GM06990 (cell line): ENCODE measurements at regions not wholly inside any gene's neighbourhood (a gene's known extent, or its start where the extent isn't known, plus 50 kb on each side); places are given as distances from the start of the nearest gene placed in this dataset.
A peak's percentile ranks its signal among the peaks of the same experiment; 100 is the strongest.
"Not testable (repeated sequence)": the region's sequence is repeated elsewhere in the genome, so short reads cannot be mapped to it uniquely, and the experiment has no call there.

Experiments used
- DNase-seq: peaks from one replicate; pipeline ENCODE4 v3.0.0-alpha.2; 2011; ENCODE audit not compliant: insufficient read length; ENCODE audit errors: extremely low read depth
- H3K27me3 ChIP-seq: replicated peaks from 2 replicates; pipeline ENCODE4 v1.6.0; 2011; ENCODE audit warnings: low read length; ENCODE audit not compliant: control insufficient read depth, insufficient read depth
- H3K36me3 ChIP-seq: 2 replicates; pipeline ENCODE4 v1.5.1; 2011; ENCODE audit warnings: low read length; ENCODE audit not compliant: control insufficient read depth, insufficient read depth
- H3K4me3 ChIP-seq: replicated peaks from 2 replicates; pipeline ENCODE4 v1.5.1; 2011; ENCODE audit warnings: low read depth, mild to moderate bottlenecking, control low read depth, low read length
- TF ChIP-seq, protein P1 (sequence below): IDR thresholded peaks from 2 replicates; pipeline ENCODE4 v1.5.1; 2011; ENCODE audit warnings: low read length, control low read depth, mild to moderate bottlenecking, inconsistent platforms; ENCODE audit not compliant: insufficient read depth, poor library complexity, severe bottlenecking

DNA sequence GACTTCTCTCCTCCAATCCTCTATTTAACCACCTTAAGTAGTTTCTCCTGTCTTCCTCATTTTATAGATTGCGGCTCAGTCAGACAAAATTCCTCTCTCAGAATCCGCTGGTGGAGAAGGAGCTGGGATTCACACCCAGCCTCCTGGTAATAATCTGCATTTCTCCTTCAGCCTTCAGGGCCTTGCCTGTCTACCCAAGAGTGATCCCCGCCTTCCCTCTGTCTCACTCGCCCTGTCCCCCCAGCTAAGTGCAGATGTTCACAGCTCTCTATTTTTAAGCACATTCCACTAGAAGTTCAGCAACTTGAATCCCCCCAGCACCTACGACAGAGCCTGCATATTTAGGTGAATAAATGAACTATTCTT is 212.5 kb upstream of the HAAO start:
- Histone ChIP-seq H3K36me3 (no peaks in the 10 kb centered on the region), H3K4me3 (no peak overlapping the region), H3K27me3 (no peaks in the 10 kb centered on the region)
- TF ChIP-seq, protein P1, sequence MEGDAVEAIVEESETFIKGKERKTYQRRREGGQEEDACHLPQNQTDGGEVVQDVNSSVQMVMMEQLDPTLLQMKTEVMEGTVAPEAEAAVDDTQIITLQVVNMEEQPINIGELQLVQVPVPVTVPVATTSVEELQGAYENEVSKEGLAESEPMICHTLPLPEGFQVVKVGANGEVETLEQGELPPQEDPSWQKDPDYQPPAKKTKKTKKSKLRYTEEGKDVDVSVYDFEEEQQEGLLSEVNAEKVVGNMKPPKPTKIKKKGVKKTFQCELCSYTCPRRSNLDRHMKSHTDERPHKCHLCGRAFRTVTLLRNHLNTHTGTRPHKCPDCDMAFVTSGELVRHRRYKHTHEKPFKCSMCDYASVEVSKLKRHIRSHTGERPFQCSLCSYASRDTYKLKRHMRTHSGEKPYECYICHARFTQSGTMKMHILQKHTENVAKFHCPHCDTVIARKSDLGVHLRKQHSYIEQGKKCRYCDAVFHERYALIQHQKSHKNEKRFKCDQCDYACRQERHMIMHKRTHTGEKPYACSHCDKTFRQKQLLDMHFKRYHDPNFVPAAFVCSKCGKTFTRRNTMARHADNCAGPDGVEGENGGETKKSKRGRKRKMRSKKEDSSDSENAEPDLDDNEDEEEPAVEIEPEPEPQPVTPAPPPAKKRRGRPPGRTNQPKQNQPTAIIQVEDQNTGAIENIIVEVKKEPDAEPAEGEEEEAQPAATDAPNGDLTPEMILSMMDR = no peak
- no peak for DNase-seq

DNA sequence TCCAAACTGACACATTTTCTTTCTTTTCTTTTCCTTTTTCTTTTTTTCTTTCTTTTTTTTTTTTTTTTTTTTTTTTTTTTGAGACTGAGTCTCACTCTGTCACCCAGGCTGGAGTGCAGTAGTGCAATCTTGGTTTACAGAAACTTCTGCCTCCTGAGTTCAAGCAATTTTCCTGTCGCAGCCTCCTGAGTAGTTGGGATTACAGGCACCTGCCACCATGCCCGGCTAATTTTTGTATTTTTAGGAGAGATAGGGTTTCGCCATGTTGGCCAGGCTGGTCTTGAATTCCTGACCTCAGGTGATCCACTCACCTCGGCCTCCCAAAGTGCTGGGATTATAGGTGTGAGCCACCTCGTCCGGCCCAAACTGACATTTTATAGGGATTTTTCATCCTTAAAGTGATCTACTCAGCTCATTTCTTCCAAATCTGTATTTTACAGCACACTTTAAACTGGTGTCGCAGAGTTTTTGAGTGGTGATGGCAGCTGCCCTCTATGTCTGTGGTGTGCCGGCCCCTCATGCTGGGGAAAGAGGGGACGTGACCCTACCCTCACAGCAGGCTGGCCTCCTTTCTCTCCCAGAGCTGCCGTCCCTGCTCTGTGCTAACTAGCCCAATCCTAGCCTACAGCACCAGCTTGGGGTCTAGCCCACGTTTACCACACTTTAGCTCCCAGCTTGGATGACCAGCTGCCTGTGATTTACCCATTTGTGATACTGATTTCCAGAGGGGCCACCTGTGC is 211.9 kb upstream of the HAAO start:
- H3K4me3 ChIP-seq, H3K27me3 ChIP-seq, H3K36me3 ChIP-seq, DNase-seq: not testable (repeated sequence)

DNA sequence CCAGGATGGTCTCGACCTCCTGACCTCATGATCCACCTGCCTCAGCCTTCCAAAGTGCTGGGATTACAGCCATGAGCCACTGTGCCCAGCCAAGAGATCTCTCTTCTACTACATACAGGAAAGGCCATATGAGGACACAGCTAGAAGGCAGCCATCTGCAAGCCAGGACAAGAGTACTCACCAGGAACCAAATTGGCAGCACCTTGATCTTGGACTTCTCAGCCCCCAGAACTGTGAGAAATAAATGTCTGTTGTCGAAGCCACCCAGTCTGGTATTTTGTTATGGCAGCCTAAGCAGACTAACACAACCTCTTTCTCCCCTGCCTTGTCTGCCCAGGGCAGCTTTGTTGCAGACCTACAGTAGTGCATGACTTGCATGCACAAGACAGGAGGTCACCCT is 211.3 kb upstream of the HAAO start:
- TF ChIP-seq, protein P1 = no peak
- no peak for DNase-seq
- H3K27me3 ChIP-seq = no peaks in the 10 kb centered on the region
- no peak overlapping the region for H3K4me3 ChIP-seq
- no peaks in the 10 kb centered on the region for H3K36me3 ChIP-seq

DNA sequence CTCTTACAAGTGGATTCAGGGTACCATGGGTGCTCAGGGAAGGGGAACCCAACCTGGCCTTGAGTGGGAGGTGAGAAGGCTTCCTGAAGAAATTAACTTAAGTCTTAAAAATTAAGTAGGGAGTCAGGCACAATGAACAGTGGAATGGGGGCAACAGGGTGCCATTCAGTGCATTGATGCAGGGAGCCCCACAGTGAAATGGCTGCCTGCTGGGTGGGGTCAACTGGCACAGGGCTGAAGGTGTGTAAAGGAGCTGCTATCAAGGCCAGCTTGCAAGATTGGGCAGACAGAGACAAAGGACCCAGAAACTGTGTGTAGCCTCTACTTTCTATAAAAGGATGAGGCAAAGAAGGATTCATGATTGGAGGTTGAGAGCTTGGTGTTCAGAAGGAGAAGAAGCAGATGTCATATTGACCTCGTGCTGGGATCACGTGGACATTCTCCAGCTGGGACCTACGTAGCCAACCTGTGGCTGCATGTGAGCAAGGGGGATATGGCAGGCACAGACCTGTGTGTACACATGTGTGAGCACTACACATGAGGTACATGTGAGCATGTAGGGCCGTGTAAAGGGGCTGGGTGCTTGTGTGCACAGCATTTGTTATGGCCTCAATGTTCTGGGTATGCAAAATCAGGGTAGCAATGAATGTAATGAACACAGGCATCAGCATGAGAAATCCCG is 209.5 kb upstream of the HAAO start:
- DNase-seq = no peak
- no peaks in the 10 kb centered on the region for H3K27me3 ChIP-seq
- TF ChIP-seq, protein P1 = no peak
- no peak overlapping the region for H3K4me3 ChIP-seq
- H3K36me3 ChIP-seq = no peaks in the 10 kb centered on the region

DNA sequence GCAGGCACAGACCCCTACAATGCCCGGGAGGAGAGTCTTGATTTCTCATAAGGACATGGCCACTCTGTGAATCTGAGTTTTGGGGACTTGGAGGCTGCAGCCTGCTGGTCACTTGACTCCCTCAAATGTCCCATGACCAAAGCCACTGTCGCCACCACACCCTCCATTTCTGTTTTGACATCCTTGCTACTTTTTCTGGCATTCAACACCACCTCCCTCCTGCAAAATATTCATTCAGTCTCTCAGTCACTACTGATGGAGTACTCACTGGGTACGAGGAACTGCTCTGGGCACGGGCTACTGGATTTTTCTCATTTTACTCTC is 208.6 kb upstream of the HAAO start:
- TF ChIP-seq, protein P1 = no peak
- DNase-seq = no peak
- Histone ChIP-seq H3K27me3 (no peaks in the 10 kb centered on the region), H3K36me3 (no peaks in the 10 kb centered on the region), H3K4me3 (no peak overlapping the region)

DNA sequence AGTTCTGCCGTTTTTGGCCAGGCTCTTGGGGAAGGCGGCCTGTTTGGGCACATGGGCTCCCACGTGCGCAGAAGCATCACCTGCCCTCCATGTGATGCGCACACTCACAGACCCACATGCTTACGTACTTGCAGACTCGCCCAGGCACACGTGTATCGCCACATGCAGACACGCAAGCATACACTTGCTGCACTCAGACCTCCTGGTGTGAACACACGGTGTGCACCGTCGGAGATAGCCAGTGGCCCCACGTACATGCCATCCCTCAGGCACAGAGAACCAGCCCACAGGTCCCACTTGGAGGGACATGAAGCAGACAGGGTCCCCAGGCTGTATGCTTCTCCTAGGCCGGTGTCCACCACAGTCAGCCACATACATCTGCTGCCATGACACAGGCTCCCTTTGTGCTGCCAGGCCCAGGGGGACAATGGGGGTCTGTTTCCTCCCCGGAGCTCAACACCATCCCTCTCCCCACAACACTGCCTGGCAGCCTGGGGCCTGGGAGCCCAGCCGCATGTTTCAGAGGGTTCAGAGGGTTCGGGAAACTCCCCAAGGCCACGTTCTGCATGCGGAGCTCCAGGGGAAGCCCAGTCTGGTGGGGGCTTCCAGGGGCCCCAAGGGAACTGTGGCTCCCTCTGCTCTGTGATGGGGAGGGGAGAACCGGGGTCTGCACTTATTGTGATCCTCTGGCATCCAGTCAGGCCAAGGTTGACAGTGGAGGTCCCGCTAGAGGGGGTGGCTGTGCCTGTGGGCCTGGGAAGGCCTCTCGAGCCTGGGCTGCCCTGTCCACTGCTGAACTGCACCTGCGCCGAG is 208.1 kb upstream of the HAAO start:
- TF ChIP-seq, protein P1 = no peak
- Histone ChIP-seq H3K4me3 (no peak overlapping the region), H3K27me3 (no peaks in the 10 kb centered on the region), H3K36me3 (no peaks in the 10 kb centered on the region)
- DNase-seq = peak; percentile 56
